Activated CD4-positive, alpha-beta T cell treated with anti-CD3 and anti-CD28 coated beads for 36 hours (primary cell): ENCODE measurements at regions not wholly inside any gene's neighbourhood (a gene's known extent, or its start where the extent isn't known, plus 50 kb on each side); places are given as distances from the start of the nearest gene placed in this dataset.

Experiments used
- ATAC-seq: fragments of 200-7000 bp; cut with Tn5 transposase; one replicate; pipeline ENCODE4 v1.10.0; 2021; ENCODE audit warnings: mild to moderate bottlenecking, moderate library complexity
- CTCF ChIA-PET: fragments of 350-600 bp; sonication (Branson Sonifier 250); formaldehyde crosslinking; loops from one replicate; lab custom pipeline; 2021; ENCODE audit warnings: antibody characterized with exemption; lab: Charles Lee
- POLR2A ChIA-PET: fragments of 350-600 bp; sonication (Branson Sonifier 250); formaldehyde crosslinking; loops from one replicate; lab custom pipeline; 2021; ENCODE audit warnings: antibody characterized with exemption, inconsistent platforms; lab: Charles Lee
- DNase-seq: peaks from one replicate; pipeline ENCODE4 v3.0.0-alpha.2; 2020
- H3K27ac Mint-ChIP-seq: one replicate; pipeline ENCODE4 v1.8.0; 2021; ENCODE audit warnings: mixed read lengths
- H3K27me3 Mint-ChIP-seq: one replicate; pipeline ENCODE4 v1.8.0; 2021; ENCODE audit warnings: mixed read lengths
- H3K36me3 Mint-ChIP-seq: one replicate; pipeline ENCODE4 v1.8.0; 2021; ENCODE audit warnings: low read depth, mixed read lengths
- H3K4me1 Mint-ChIP-seq: one replicate; pipeline ENCODE4 v1.8.0; 2021; ENCODE audit warnings: mixed read lengths
- H3K4me3 Mint-ChIP-seq: one replicate; pipeline ENCODE4 v1.8.0; 2021; ENCODE audit warnings: mild to moderate bottlenecking, moderate library complexity, mixed read lengths
- H3K9me3 Mint-ChIP-seq: one replicate; pipeline ENCODE4 v1.8.0; 2021; ENCODE audit warnings: low read depth, mixed read lengths
- intact Hi-C, 2 experiments: fragments of 100-400 bp; cut with DNase I in 1 of 2; cut with micrococcal nuclease in 1 of 2; formaldehyde crosslinking; loops; one replicate each; pipeline versions ENCODE4 v1.14.2 to v1.15.1; 2022 to 2024; cut with DNase I, micrococcal nuclease

- ChIA-PET POLR2A (no interaction called here), CTCF (interaction anchor here (0.5 kb wide), 1 partner anchor 1438 kb away, joined by 4 read pairs; no protein-coding TSS in a partner anchor)
- ATAC-seq, result no peak
- Mint-ChIP-seq H3K27me3 (peaks cover 16% of the 10 kb centered on the region), H3K27ac (no peak overlapping the region), H3K36me3 (no peaks in the 10 kb centered on the region), H3K9me3 (no peaks in the 10 kb centered on the region), H3K4me3 (no peak overlapping the region), H3K4me1 (peaks cover 3% of the 10 kb centered on the region)
- intact Hi-C loops, result no loop called here
- no peak for DNase-seq
These were observed 158.2 kb downstream of the BARHL2 start for GRCh38 chr1:90558754-90559378.

DNA sequence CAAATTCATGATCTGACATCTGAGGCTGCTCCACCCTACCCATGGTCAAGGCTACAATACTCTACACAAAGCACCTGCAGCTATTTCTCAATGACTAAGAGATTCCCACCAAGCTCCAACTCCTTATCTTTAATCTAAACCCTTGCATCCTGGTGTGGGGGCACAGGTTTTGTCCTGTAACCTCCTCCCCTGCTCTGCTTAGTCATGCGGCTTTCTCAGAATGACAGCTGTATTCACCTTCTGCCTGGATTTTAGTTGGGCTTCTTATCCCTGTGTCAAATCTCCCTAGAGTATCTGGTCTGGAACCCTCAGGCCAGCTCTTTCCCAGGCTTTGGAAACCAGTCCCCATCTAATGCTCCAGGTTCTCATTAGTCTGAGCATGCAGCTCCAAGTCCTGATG is 159.0 kb downstream of the BARHL2 start:
- no peak overlapping the region for H3K27ac Mint-ChIP-seq
- intact Hi-C loops, result no loop called here
- no peaks in the 10 kb centered on the region for H3K36me3 Mint-ChIP-seq
- DNase-seq (no peak), ATAC-seq (peak; percentile 12)
- H3K4me3 Mint-ChIP-seq, result no peak overlapping the region
- ChIA-PET CTCF (interaction anchor here (0.5 kb wide), 1 partner anchor 1439 kb away, joined by 4 read pairs; no protein-coding TSS in a partner anchor), POLR2A (no interaction called here)
- peaks cover 16% of the 10 kb centered on the region for H3K27me3 Mint-ChIP-seq
- H3K9me3 Mint-ChIP-seq, result no peaks in the 10 kb centered on the region
- H3K4me1 Mint-ChIP-seq, result peaks cover 3% of the 10 kb centered on the region

DNA sequence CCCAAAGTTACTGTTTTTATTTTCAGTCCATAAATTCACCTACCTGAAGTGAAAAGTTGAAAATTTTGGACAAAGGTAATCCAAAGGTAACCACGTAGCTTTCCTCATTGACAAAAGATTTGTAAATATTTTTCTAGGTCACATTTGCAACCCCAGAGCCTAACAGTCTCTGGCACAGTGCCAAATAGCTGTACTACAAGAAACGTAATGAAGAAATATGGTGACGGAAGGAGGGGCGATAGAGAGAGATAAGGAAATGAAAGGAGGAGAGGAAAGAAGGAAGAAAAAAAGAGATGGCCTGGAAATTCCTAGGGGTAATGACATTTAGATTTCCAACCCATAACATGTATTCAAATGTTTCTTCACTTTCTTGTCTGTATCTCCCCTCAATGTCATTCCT is 159.4 kb downstream of the BARHL2 start:
- ChIA-PET POLR2A (no interaction called here), CTCF (interaction anchor here (1.0 kb wide), 1 partner anchor 13 kb away, joined by 3 read pairs; no protein-coding TSS in a partner anchor)
- H3K27ac Mint-ChIP-seq, result no peak overlapping the region
- H3K4me3 Mint-ChIP-seq, result no peak overlapping the region
- intact Hi-C loops, result no loop called here
- H3K27me3 Mint-ChIP-seq, result peaks cover 16% of the 10 kb centered on the region
- H3K36me3 Mint-ChIP-seq, result no peaks in the 10 kb centered on the region
- DNase-seq, result no peak
- ATAC-seq, result no peak
- peaks cover 3% of the 10 kb centered on the region for H3K4me1 Mint-ChIP-seq
- H3K9me3 Mint-ChIP-seq, result no peaks in the 10 kb centered on the region

DNA sequence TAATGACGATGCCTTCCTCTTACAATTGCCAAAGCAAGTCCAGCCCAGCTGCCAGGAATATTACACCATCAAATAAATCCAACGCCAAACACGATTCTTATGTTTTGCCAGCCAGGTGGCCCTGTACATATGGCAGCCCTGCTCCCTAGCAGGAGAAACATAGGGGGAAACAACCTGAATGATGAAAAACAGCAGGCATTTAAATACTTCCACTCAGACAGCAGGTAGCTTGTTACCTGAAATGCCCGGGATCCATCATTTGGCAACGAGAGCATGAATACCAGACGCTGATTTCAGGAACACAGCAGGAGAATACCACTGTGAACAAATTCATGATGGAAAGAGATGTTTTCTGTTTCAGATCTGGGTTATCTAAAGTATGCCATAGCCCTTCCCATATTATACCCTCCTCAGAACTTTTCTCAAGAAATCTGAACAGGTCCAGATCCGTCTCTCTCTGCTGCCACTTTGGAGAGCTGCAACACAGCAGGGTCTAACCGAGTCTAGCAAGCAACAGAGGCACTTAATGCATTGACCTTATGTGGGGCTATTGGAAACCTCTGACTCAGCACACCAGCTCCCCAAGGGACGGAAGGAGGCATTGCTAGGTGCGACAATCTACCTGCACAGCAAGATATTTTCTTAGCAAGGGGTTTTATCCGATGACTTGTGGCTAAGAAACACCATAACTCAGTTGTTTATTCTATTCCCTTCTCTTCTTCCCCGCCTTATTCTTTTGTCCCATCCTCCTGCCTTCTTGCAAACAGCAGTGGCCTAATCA is 166.3 kb downstream of the BARHL2 start:
- Mint-ChIP-seq H3K36me3 (no peaks in the 10 kb centered on the region), H3K27ac (no peak overlapping the region), H3K4me3 (no peak overlapping the region), H3K4me1 (no peaks in the 10 kb centered on the region), H3K27me3 (peaks cover 8% of the 10 kb centered on the region), H3K9me3 (no peaks in the 10 kb centered on the region)
- intact Hi-C loops, result no loop called here
- DNase-seq (no peak), ATAC-seq (no peak)
- CTCF ChIA-PET, result interaction anchor here (0.6 kb wide), 1 partner anchor 286 kb away, joined by 3 read pairs; no protein-coding TSS in a partner anchor
- POLR2A ChIA-PET, result no interaction called here

- Mint-ChIP-seq H3K4me1 (no peaks in the 10 kb centered on the region), H3K36me3 (no peaks in the 10 kb centered on the region), H3K27me3 (peaks cover 11% of the 10 kb centered on the region), H3K27ac (no peak overlapping the region), H3K9me3 (no peaks in the 10 kb centered on the region), H3K4me3 (no peak overlapping the region)
- intact Hi-C loops, result no loop called here
- CTCF ChIA-PET, result no interaction called here
- POLR2A ChIA-PET, result no interaction called here
- ATAC-seq (no peak), DNase-seq (no peak)
These were observed 172.7 kb downstream of the BARHL2 start for GRCh38 chr1:90544356-90544755.

- Mint-ChIP-seq H3K36me3 (no peaks in the 10 kb centered on the region), H3K27ac (no peak overlapping the region), H3K27me3 (peaks cover 14% of the 10 kb centered on the region), H3K4me3 (no peak overlapping the region), H3K4me1 (no peaks in the 10 kb centered on the region), H3K9me3 (no peaks in the 10 kb centered on the region)
- CTCF ChIA-PET, result interaction anchor here (0.6 to 0.7 kb wide), 2 partner anchors 26 to 179 kb away, joined by 3 read pairs; no protein-coding TSS in a partner anchor
- DNase-seq, result no peak
- no peak for ATAC-seq
- intact Hi-C loops, result no loop called here
- POLR2A ChIA-PET, result no interaction called here
These were observed 179.3 kb downstream of the BARHL2 start for GRCh38 chr1:90537606-90538362.

DNA sequence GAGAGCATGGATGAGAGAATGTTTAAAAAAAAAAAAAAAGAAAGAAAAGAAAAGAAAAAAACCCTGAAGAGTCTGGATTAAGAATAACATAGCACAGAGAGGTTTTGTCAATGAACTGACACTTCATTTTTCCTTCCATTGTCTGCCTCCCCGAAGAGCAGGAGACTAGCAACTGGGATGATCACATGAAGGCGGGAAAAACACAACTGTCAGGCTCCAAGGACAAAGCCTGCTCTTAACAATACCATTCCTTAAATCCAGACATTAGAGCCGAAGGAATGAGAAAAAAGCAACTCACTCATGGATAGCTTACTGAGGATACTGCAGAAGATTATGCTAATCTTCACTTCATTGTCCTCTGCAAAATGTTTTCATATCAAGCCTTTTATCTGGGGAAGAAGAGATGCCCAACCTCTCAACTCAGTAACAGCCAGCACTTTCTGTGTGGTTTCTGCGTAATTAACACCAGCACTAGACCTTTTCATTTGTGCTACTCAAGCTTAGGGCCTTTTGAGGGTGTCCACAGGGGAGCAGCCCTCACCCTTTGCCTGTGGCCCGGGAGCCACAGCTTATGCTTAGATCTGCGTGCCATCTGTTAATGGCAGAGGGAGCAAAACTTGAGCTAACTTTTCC is 182.3 kb downstream of the BARHL2 start:
- H3K27ac Mint-ChIP-seq, result no peak overlapping the region
- no peaks in the 10 kb centered on the region for H3K9me3 Mint-ChIP-seq
- POLR2A ChIA-PET, result no interaction called here
- no peaks in the 10 kb centered on the region for H3K36me3 Mint-ChIP-seq
- H3K4me1 Mint-ChIP-seq, result no peaks in the 10 kb centered on the region
- ATAC-seq (no peak), DNase-seq (no peak)
- H3K27me3 Mint-ChIP-seq, result peaks cover 12% of the 10 kb centered on the region
- CTCF ChIA-PET, result no interaction called here
- intact Hi-C loops, result no loop called here
- no peak overlapping the region for H3K4me3 Mint-ChIP-seq

GRCh38 chr1:90534116-90534515 is 183.0 kb downstream of the BARHL2 start:
- Mint-ChIP-seq H3K27ac (no peak overlapping the region), H3K4me1 (no peaks in the 10 kb centered on the region), H3K27me3 (peaks cover 12% of the 10 kb centered on the region), H3K9me3 (no peaks in the 10 kb centered on the region), H3K36me3 (no peaks in the 10 kb centered on the region), H3K4me3 (no peak overlapping the region)
- ATAC-seq (no peak), DNase-seq (no peak)
- intact Hi-C loops, result no loop called here
- ChIA-PET POLR2A (no interaction called here), CTCF (no interaction called here)

DNA sequence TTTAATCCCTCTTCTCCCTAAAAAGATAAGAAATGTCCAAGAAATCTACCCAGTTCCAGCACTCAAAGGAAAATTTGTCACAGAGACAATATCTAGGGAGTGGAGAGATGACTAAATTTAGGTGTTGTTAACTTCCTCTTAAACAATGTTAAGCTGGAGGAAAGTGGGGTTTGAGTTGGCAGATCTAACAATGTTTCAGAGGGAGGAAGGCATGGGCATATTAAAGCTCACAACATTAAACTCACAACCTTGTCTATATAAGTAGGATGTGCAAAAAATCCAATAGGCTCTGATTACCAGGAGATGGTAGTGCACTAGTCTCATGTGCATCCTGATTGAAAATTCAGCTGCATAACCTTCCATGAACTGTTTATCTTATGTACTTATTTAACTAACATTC is 190.1 kb downstream of the BARHL2 start:
- intact Hi-C loops, result no loop called here
- H3K4me3 Mint-ChIP-seq, result no peak overlapping the region
- no peak overlapping the region for H3K27ac Mint-ChIP-seq
- CTCF ChIA-PET, result interaction anchor here (1.3 kb wide), 1 partner anchor 11 kb away, joined by 3 read pairs; no protein-coding TSS in a partner anchor
- ATAC-seq, result no peak
- H3K27me3 Mint-ChIP-seq, result peaks cover under 1% of the 10 kb centered on the region
- H3K4me1 Mint-ChIP-seq, result no peaks in the 10 kb centered on the region
- DNase-seq, result no peak
- H3K36me3 Mint-ChIP-seq, result no peaks in the 10 kb centered on the region
- POLR2A ChIA-PET, result no interaction called here
- H3K9me3 Mint-ChIP-seq, result no peaks in the 10 kb centered on the region

DNA sequence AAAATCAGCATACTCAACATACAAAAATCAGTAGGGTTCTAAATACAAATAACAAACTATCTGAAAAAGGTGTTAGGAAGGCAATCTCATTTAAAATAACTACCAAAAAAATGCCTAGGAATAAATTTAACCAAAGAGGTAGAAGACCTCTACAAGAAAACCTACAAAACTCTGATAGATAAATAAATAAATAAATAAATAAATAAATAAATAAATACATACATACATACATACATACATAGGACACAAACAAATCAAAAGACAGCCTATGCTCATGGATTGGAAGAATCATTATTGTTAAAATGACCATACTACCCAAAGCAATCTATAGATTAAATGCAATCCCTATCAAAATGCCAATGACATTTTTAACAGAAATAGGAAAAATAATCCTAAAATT is 194.7 kb downstream of the BARHL2 start:
- DNase-seq (no peak), ATAC-seq (no peak)
- Mint-ChIP-seq H3K4me3 (no peak overlapping the region), H3K4me1 (no peaks in the 10 kb centered on the region), H3K36me3 (no peaks in the 10 kb centered on the region), H3K27ac (no peak overlapping the region), H3K27me3 (peaks cover 2% of the 10 kb centered on the region), H3K9me3 (peaks cover 2% of the 10 kb centered on the region)
- CTCF ChIA-PET, result no interaction called here
- intact Hi-C loops, result no loop called here
- POLR2A ChIA-PET, result no interaction called here

DNA sequence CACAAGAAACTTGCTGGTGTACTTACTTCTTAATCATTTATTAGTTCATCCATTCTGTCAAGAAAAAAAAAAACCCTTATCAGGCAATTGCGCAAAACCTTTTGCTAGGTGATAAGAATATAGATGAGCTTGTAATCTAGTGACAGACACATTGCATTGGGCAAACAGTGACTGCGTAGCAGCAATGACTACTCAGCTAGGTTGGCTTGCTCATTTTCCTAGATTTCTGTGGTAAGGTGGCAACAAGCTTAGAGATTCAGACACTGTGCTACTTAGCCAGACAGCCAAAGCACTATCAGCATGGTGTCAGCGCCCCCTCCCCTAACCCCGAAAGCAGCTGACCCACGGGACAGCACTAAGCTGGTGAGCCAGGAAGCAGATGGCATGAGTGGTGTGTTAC is 203.1 kb downstream of the BARHL2 start:
- POLR2A ChIA-PET, result interaction anchor here (0.6 kb wide), 1 partner anchor 49 kb away, joined by 7 read pairs; no protein-coding TSS in a partner anchor

More for the DNA sequence above, 203.1 kb downstream of the BARHL2 start:
- Mint-ChIP-seq H3K4me3 (no peak overlapping the region), H3K27me3 (peaks cover 10% of the 10 kb centered on the region), H3K27ac (no peak overlapping the region), H3K4me1 (no peaks in the 10 kb centered on the region), H3K9me3 (peaks cover 2% of the 10 kb centered on the region), H3K36me3 (no peaks in the 10 kb centered on the region)
- intact Hi-C loops, result no loop called here
- DNase-seq (no peak), ATAC-seq (no peak)
- CTCF ChIA-PET, result no interaction called here
